HG03060 (cell line): ENCODE measurements at regions not wholly inside any gene's neighbourhood (a gene's known extent, or its start where the extent isn't known, plus 50 kb on each side); places are given as distances from the start of the nearest gene placed in this dataset.

Experiments
- ATAC-seq: cut with Tn5 transposase; IDR thresholded peaks from one replicate; pipeline ENCODE4 v1.9.1; 2021; ENCODE audit warnings: low read depth, moderate number of reproducible peaks; ENCODE audit not compliant: unreplicated experiment

DNA sequence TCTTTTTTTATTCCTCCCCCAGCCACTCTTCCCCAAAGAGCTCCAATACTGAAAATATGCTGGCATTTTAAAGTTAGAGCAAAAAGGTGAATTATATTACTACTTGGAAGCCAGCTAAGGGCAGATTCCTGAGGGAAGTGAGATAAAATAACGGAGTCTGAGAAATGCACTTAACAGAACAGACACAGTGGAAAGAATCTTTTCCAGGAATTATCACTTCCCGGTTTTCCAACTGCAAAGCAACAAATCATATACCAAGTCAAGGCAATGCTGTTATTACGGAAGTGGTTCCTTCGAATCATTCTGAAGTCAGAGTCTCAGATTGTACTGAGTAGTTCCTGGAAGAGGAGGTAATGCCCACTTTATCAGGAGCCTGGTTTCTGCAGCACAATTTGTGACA lies 435.0 kb upstream of the SPRED2 start:
- no peak for ATAC-seq

GRCh38 chr2:65866148-65866547 lies 433.7 kb upstream of the SPRED2 start:
- ATAC-seq = no peak

GRCh38 chr2:65864619-65865018 lies 432.2 kb upstream of the SPRED2 start:
- no peak for ATAC-seq

- no peak for ATAC-seq
Observed at GRCh38 chr2:65863713-65864112, 431.3 kb upstream of the SPRED2 start.

DNA sequence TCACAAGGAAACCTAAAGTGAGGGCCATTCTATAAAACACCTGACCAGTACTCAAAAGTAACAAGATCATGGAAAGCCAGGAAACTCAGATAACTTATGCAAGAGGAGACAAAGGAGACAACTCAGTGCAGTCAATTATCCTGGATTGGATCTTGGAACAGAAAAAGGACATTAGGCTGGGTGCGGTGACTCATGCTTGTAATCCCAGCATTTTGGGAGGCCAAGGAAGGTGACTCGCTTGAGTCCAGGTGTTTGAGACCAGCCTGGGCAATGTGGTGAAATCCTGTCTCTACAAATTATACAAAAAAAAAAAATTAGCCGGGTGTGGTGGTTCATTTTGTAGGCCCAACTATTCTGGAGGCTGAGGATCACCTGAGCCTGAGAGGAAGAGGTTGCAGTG lies 424.5 kb upstream of the SPRED2 start:
- no peak for ATAC-seq

GRCh38 chr2:65856423-65856822 lies 424.0 kb upstream of the SPRED2 start:
- ATAC-seq = no peak

DNA sequence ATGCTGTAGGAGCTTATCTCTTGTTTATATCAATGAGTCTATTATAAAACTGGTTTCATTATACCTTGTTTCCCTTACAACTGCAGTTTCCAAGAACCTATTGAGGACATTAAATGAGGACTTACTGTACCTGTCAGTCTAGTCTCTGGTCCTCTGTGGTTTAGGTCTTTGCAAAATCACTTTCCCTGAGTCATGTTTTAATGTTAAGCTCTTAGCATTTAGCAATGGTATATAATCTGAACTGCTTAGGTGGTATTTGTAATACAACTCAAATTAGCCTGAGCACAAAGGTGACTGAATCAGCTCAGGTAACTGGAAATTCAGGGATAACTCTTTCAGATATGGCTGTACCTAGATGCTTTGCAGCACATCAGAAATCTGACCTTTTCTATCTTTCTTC lies 418.3 kb upstream of the SPRED2 start:
- no peak for ATAC-seq

DNA sequence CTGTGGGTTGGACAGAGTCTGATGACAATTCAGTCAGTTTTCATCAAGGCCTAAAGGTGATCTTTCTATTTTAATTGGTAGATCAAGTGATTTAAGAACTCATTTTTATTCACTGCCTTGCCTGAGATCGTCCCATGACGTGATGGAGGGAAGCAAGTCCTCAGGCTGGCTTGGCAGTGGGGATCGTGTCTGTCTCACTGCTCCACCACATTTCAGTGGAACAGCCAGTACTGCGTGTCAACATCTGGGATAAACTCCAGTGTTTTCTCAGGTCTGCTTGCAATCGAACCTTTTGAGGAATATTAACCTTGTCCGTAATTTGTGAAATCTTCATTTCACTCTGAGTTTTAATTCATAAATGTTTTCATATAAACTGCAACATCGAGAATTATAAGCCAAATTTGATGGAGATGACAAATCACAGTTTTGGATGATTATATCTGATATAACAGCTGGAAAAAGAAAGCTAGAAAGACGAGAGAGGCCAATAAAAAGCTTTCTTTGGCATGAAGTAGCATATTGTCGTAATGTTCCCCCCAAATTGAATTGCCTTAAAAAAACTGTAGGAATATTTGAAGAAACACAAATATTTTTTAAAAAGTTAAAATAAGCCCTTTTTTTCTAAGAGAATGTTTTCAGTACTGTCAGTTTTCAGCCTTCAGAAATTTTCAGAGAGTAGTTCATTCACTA lies 414.7 kb upstream of the SPRED2 start:
- ATAC-seq = no peak

- ATAC-seq = no peak
Observed at GRCh38 chr2:65845442-65846182, 413.2 kb upstream of the SPRED2 start.

DNA sequence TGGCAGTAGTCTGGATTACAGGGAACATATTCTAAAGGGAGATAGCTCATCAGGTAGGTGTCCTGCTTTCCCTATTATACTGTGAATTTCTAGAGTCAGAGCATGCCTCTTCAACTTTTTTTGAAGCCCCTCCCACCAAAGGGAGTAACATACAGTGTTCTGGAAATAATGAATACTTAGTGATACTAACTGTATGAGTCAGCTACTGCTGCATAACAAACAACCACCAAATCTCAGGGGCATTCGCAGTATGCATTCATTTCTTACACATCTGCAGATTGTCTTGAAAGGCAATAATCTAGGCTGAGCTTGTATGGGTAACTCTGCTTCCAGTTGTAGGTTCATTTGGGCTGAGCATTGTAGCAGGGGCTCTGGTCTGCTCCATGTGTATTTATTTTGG lies 409.7 kb upstream of the SPRED2 start:
- ATAC-seq = no peak

DNA sequence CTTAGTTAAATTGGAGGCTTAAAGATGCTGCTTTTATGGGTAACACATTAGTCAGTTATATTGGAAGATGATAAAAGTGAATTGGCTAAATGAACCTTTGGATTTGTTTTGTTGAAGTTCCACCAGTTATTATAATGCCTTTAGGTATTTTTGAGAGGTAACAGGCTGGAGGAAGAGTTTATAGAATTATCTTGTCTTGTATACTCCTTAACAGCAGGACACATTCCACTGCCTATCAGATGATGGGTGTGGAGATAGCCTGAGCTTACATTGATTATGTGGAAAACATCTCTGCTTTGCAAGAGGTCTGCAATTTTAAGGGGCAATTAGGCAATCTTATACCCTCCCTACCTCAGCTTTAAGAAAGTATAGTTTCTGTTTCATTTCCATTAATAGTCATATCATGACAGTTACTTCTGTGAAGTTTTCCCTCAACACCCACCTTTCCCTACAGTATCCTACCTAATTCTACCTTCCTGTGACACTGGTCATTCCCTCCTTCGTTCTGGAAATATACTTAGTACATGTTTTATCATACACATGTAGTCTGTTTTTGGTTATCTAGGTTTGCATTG lies 403.7 kb upstream of the SPRED2 start:
- ATAC-seq = no peak

DNA sequence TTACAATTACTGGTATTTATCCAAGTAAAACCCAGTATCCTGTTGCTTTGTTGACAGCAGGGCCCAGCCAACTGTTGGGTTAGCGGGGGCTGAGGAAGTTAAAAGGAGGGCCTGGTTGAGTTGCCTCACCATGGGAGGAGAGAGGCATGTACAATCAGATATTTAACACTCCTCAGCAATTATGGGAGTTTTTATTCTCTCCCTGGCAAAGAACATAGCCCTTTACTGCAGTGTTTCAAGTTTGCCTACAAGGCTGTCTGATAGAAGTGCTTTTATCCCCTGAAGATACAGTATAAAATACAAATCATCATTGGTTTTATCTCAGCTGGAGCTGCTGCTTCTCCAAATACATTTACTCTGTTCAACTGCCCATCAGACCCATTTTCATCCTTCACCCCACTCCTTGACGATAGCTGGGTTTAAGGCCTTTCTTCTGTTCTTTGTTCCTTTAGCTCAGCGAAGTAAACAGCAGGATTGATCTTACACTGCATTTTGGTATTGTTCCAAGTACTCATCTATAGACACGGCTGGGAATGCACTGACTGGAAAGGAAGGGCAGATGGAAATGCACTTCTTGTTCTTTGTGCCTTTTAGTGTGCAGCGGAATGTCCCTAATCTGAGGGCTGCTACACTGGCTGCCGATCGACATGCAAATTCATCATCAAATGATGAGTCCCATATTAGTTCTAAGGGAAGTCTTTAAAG lies 402.5 kb upstream of the SPRED2 start:
- no peak for ATAC-seq

DNA sequence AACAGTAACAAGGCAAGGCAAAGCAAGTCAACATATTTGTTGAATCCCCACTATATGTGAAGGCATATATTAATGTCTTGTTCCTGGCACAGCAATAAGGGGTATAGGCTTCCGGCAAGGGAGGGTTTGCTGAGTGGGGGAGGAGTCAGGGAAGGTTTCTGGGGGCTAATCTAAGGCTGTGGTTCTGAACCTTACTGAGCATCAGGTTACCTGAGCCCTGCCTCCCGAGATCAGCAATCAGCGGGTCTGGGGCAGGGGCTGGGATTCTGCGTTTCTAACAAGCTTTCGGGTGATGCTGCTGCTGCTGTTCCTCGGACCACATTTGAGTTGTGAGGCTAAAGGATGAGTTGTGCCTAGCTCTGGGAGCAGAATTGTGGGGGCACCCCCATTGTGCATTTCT lies 401.7 kb upstream of the SPRED2 start:
- no peak for ATAC-seq

DNA sequence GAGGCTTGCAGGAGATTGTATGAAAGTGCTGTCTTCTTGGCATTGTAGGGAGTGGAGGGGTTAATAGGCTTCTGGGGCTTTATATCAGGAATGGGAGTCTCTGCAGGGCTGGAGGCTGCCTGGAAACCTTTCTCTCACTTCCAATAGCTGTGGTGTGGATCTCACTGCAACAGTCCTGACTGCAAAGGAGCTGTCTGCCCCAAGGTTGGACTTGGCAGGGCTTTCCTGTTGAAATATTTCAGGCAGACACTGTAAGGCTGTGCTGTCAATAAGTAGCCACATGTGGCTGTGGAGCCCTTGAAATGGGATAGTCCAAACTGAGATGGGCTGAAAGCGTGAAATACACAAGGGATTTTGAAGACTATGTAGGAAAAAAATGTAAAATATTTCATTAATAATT lies 399.1 kb upstream of the SPRED2 start:
- no peak for ATAC-seq

DNA sequence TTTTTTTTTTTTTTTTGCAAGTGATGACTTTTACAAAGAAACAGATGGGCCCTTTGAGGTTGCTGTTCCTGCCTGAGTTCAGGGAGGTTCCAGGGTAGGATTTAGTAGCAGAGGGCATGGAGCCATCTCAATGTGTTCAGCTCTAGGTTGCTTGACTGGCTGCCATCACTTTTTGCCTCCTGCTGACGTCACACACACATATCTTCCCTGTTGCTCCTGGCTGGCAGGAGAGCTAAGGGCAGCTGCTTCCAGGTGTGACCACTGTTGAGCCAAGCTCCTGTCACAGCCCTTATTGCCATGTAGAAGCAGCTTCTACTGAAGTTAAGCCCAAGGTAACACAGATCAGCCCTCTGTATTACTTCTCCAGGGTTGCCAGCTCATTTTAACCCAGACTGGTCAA lies 394.2 kb upstream of the SPRED2 start:
- ATAC-seq = no peak

DNA sequence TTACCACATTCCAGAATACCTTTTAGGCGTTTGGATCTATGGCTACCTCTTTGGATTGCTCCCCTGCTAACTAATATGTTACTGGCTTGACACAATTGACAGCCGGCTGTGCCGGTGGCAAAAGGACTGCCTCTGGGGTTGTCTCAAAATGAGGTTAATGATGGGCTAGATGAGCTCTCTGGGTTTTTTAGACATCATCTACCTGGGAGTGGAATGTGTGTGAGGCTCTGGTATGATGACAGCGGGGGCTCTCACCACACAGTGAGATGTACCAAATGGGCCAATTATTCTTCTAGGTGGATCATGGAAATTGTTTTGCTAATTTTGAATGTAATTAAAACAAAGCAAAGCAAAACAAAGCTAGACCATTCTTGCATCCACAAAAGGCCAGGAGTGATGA lies 391.1 kb upstream of the SPRED2 start:
- ATAC-seq = no peak

- ATAC-seq = no peak
Observed at GRCh38 chr2:65820454-65820853, 388.1 kb upstream of the SPRED2 start.

GRCh38 chr2:65819963-65820362 lies 387.6 kb upstream of the SPRED2 start:
- no peak for ATAC-seq

GRCh38 chr2:65818873-65819451 lies 386.6 kb upstream of the SPRED2 start:
- no peak for ATAC-seq

GRCh38 chr2:65813631-65814173 lies 381.3 kb upstream of the SPRED2 start:
- no peak for ATAC-seq

- ATAC-seq = no peak
Observed at GRCh38 chr2:65812887-65813286, 380.5 kb upstream of the SPRED2 start.
